ENCODE measurements at regions not wholly inside any gene's neighbourhood (a gene's known extent, or its start where the extent isn't known, plus 50 kb on each side); places are given as distances from the start of the nearest gene placed in this dataset.
A peak's percentile ranks its signal among the peaks of the same experiment; 100 is the strongest.

- Histone ChIP-seq H3K4me3 (ENCODE audit: low read length) (no peak overlapping the region), H3K27ac (ENCODE audit: low read length) (no peak overlapping the region), H3K4me1 (ENCODE audit: control insufficient read depth, insufficient read depth, low read length) (no peaks in the 10 kb centered on the region), H3K9me3 (ENCODE audit: control insufficient read depth, low read length) (no peaks in the 10 kb centered on the region), H3K27me3 (ENCODE audit: control insufficient read depth, insufficient read depth) (no peaks in the 10 kb centered on the region)
- 40% methylated on average over 21 of the region's 21 CpGs for WGBS
- intact Hi-C loops (cut with DNase I), result no loop called here
- DNase-seq (peak in 1 of 3 donors; percentile 13), ATAC-seq (peak in 1 of 2 donors; percentile 20)
Measured at GRCh38 chr16:88282564-88283395, 100.0 kb upstream of the ZNF469 start.

- Histone ChIP-seq H3K27me3 (ENCODE audit: control insufficient read depth, insufficient read depth) (no peaks in the 10 kb centered on the region), H3K27ac (ENCODE audit: low read length) (no peak overlapping the region), H3K4me1 (ENCODE audit: control insufficient read depth, insufficient read depth, low read length) (no peaks in the 10 kb centered on the region), H3K9me3 (ENCODE audit: control insufficient read depth, low read length) (no peaks in the 10 kb centered on the region), H3K4me3 (ENCODE audit: low read length) (no peak overlapping the region)
- ATAC-seq (no peak), DNase-seq (no peak)
- 91% methylated on average over 13 of the region's 13 CpGs for WGBS
- intact Hi-C loops (cut with DNase I), result no loop called here
Measured at GRCh38 chr16:88283596-88283995, 99.2 kb upstream of the ZNF469 start.

GRCh38 chr16:88284101-88284500, 98.7 kb upstream of the ZNF469 start:
- WGBS, result 87% methylated on average over 9 of the region's 9 CpGs
- H3K27me3 ChIP-seq (ENCODE audit: control insufficient read depth, insufficient read depth), result no peaks in the 10 kb centered on the region
- no peak for DNase-seq
- intact Hi-C loops (cut with DNase I), result no loop called here
- no peaks in the 10 kb centered on the region for H3K4me1 ChIP-seq (ENCODE audit: control insufficient read depth, insufficient read depth, low read length)
- H3K9me3 ChIP-seq (ENCODE audit: control insufficient read depth, low read length), result no peaks in the 10 kb centered on the region
- no peak for ATAC-seq
- no peak overlapping the region for H3K27ac ChIP-seq (ENCODE audit: low read length)
- H3K4me3 ChIP-seq (ENCODE audit: low read length), result no peak overlapping the region

GRCh38 chr16:88284626-88285513, 97.9 kb upstream of the ZNF469 start:
- no peaks in the 10 kb centered on the region for H3K4me1 ChIP-seq (ENCODE audit: control insufficient read depth, insufficient read depth, low read length)
- peak in 1 of 3 donors; percentile 39 for DNase-seq
- WGBS, result 90% methylated on average over 20 of the region's 20 CpGs
- H3K27me3 ChIP-seq (ENCODE audit: control insufficient read depth, insufficient read depth), result no peaks in the 10 kb centered on the region
- H3K27ac ChIP-seq (ENCODE audit: low read length), result no peak overlapping the region
- no peaks in the 10 kb centered on the region for H3K9me3 ChIP-seq (ENCODE audit: control insufficient read depth, low read length)
- H3K4me3 ChIP-seq (ENCODE audit: low read length), result no peak overlapping the region
- ATAC-seq, result peak in 1 of 2 donors; percentile 9
- intact Hi-C loops (cut with DNase I), result no loop called here

GRCh38 chr16:88285514-88285822, 97.3 kb upstream of the ZNF469 start:
- H3K4me1 ChIP-seq (ENCODE audit: control insufficient read depth, insufficient read depth, low read length), result no peaks in the 10 kb centered on the region
- peak in 1 of 2 donors; percentile 14 for ATAC-seq
- no peak overlapping the region for H3K4me3 ChIP-seq (ENCODE audit: low read length)
- peak in 1 of 3 donors; percentile 17 for DNase-seq
- intact Hi-C loops (cut with DNase I), result no loop called here
- no peaks in the 10 kb centered on the region for H3K27me3 ChIP-seq (ENCODE audit: control insufficient read depth, insufficient read depth)
- H3K9me3 ChIP-seq (ENCODE audit: control insufficient read depth, low read length), result no peaks in the 10 kb centered on the region
- H3K27ac ChIP-seq (ENCODE audit: low read length), result no peak overlapping the region
- 85% methylated on average over 10 of the region's 10 CpGs for WGBS

GRCh38 chr16:88286301-88286923, 96.3 kb upstream of the ZNF469 start:
- WGBS, result 91% methylated on average over 10 of the region's 10 CpGs
- Histone ChIP-seq H3K4me1 (ENCODE audit: control insufficient read depth, insufficient read depth, low read length) (no peaks in the 10 kb centered on the region), H3K9me3 (ENCODE audit: control insufficient read depth, low read length) (no peaks in the 10 kb centered on the region), H3K27me3 (ENCODE audit: control insufficient read depth, insufficient read depth) (no peaks in the 10 kb centered on the region), H3K27ac (ENCODE audit: low read length) (no peak overlapping the region), H3K4me3 (ENCODE audit: low read length) (no peak overlapping the region)
- intact Hi-C loops (cut with DNase I), result no loop called here
- ATAC-seq (no peak), DNase-seq (no peak)

- no peak for ATAC-seq
- Histone ChIP-seq H3K27me3 (ENCODE audit: control insufficient read depth, insufficient read depth) (no peaks in the 10 kb centered on the region), H3K27ac (ENCODE audit: low read length) (no peak overlapping the region), H3K9me3 (ENCODE audit: control insufficient read depth, low read length) (no peaks in the 10 kb centered on the region), H3K4me1 (ENCODE audit: control insufficient read depth, insufficient read depth, low read length) (no peaks in the 10 kb centered on the region), H3K4me3 (ENCODE audit: low read length) (no peak overlapping the region)
- 74% methylated on average over 3 of the region's 3 CpGs for WGBS
- no peak for DNase-seq
- intact Hi-C loops (cut with DNase I), result no loop called here
Measured at GRCh38 chr16:88287219-88287618, 95.5 kb upstream of the ZNF469 start.

GRCh38 chr16:88288303-88288702, 94.5 kb upstream of the ZNF469 start:
- WGBS, result 88% methylated on average over 3 of the region's 3 CpGs

GRCh38 chr16:88289001-88289400, 93.8 kb upstream of the ZNF469 start:
- Histone ChIP-seq H3K9me3 (ENCODE audit: control insufficient read depth, low read length) (no peaks in the 10 kb centered on the region), H3K4me3 (ENCODE audit: low read length) (no peak overlapping the region), H3K27ac (ENCODE audit: low read length) (no peak overlapping the region), H3K27me3 (ENCODE audit: control insufficient read depth, insufficient read depth) (no peaks in the 10 kb centered on the region), H3K4me1 (ENCODE audit: control insufficient read depth, insufficient read depth, low read length) (no peaks in the 10 kb centered on the region)
- WGBS, result 87% methylated on average over 3 of the region's 3 CpGs
- no peak for ATAC-seq
- intact Hi-C loops (cut with DNase I), result no loop called here
- DNase-seq, result no peak

More at GRCh38 chr16:88288303-88288702, 94.5 kb upstream of the ZNF469 start:
- intact Hi-C loops (cut with DNase I), result no loop called here
- H3K9me3 ChIP-seq (ENCODE audit: control insufficient read depth, low read length), result no peaks in the 10 kb centered on the region
- ATAC-seq (no peak), DNase-seq (no peak)
- no peak overlapping the region for H3K4me3 ChIP-seq (ENCODE audit: low read length)
- no peaks in the 10 kb centered on the region for H3K4me1 ChIP-seq (ENCODE audit: control insufficient read depth, insufficient read depth, low read length)
- no peaks in the 10 kb centered on the region for H3K27me3 ChIP-seq (ENCODE audit: control insufficient read depth, insufficient read depth)
- no peak overlapping the region for H3K27ac ChIP-seq (ENCODE audit: low read length)

- DNase-seq, result no peak
- 69% methylated on average over 5 of the region's 5 CpGs for WGBS
- Histone ChIP-seq H3K27ac (ENCODE audit: low read length) (no peak overlapping the region), H3K4me1 (ENCODE audit: control insufficient read depth, insufficient read depth, low read length) (no peaks in the 10 kb centered on the region), H3K27me3 (ENCODE audit: control insufficient read depth, insufficient read depth) (no peaks in the 10 kb centered on the region), H3K4me3 (ENCODE audit: low read length) (no peak overlapping the region), H3K9me3 (ENCODE audit: control insufficient read depth, low read length) (no peaks in the 10 kb centered on the region)
- ATAC-seq, result no peak
- intact Hi-C loops (cut with DNase I), result no loop called here
Measured at GRCh38 chr16:88289561-88289960, 93.2 kb upstream of the ZNF469 start.

GRCh38 chr16:88289968-88290401, 92.8 kb upstream of the ZNF469 start:
- ATAC-seq (no peak), DNase-seq (no peak)
- H3K9me3 ChIP-seq (ENCODE audit: control insufficient read depth, low read length), result no peaks in the 10 kb centered on the region
- H3K27ac ChIP-seq (ENCODE audit: low read length), result no peak overlapping the region
- H3K4me3 ChIP-seq (ENCODE audit: low read length), result no peak overlapping the region
- no peaks in the 10 kb centered on the region for H3K4me1 ChIP-seq (ENCODE audit: control insufficient read depth, insufficient read depth, low read length)
- intact Hi-C loops (cut with DNase I), result no loop called here
- H3K27me3 ChIP-seq (ENCODE audit: control insufficient read depth, insufficient read depth), result no peaks in the 10 kb centered on the region
- 42% methylated on average over 12 of the region's 12 CpGs for WGBS
